ENCODE measurements at regions not wholly inside any gene's neighbourhood (a gene's known extent, or its start where the extent isn't known, plus 50 kb on each side); places are given as distances from the start of the nearest gene placed in this dataset.
A peak's percentile ranks its signal among the peaks of the same experiment; 100 is the strongest.
"Not testable (repeated sequence)": the region's sequence is repeated elsewhere in the genome, so short reads cannot be mapped to it uniquely, and the experiment has no call there.

DNA sequence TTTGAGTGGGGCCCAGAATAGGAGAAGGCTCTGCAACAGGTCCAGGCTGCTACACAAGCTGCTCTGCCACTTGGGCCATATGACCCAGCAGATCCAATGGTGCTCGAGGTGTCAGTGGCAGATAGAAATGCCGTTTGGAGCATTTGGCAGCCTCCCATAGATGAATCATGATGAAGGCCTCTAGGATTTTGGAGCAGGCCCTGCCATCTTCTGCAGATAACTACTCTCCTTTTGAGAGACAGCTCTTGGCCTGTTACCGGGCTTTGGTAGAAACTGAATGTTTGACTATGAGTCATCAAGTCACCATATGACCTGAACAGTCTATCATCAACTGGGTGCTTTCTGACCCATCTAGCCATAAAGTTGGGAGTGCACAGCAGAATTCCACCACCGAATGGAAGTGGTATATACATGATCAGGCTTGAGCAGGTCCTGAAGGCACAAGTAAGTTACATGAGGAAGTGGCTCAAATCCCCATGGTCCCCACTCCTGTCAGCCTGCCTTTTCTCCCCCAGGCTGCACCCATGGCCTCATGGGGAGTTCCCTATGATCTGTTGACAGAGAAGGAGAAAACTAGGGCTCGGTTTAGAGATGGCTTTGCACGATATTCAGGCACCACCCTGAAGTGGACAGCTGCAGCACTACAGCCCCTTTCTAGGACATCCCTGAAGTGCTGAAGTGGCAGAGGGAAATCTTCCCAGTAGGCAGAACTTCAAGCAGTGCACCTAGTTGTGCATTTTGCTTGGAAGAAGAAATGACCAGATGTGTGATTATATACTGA, 971.4 kb downstream of the MCTP2 start:
- no peak for DNase-seq

DNA sequence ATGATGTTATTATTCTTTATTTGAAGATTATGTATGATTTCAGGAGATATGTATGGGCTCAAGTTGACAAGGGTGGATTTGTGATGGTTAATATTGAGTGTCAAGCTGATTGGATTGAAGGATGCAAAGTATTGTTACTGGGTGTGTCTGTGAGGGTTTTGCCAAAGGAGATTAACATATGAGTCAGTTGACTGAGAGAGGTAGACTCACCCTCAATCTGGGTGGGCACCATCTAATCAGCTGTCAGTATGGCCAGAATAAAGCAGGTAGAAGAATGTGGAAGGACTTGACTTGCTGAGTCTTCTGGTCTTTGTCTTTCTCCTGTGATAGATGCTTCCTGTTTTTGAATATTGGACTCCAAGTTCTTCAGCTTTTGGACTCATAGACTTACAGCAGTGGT, 973.7 kb downstream of the MCTP2 start:
- no peak for DNase-seq

DNA sequence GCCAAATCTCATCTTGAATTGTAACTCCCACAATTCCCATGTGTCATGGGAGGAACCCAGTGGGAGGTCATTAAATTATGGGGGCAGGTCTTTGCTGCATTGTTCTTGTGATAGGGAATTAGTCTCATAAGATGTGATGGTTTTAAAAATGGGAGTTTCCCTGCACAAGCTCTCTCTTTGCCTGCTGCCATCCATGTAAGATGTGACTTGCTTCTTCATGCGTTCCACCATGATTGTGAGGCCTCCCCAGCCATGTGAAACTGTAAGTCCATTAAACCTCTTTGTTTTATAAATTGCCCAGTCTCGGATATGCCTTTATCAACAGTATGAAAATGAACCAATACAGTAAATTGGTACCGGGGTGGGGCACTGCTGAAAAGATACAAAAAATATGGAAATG, 974.5 kb downstream of the MCTP2 start:
- DNase-seq, result not testable (repeated sequence)

DNA sequence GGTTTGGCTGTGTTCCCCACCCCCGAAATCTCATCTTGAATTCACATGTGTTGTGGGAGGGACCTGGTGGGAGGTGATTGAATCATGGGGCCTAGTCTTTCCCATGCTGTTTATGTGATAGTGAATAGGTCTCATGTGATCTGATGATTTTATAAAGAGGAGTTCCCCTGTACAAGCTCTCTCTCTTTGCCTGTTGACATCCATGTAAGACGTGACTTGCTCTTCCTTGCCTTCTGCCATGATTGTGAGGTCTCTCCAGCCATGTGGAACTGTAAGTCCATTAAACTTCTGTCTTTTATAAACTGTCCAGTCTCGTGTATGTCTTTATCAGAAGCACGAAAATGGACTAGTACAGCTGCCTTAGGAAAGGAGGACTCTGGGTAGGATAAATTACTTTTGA, 976.7 kb downstream of the MCTP2 start:
- no peak for DNase-seq

DNA sequence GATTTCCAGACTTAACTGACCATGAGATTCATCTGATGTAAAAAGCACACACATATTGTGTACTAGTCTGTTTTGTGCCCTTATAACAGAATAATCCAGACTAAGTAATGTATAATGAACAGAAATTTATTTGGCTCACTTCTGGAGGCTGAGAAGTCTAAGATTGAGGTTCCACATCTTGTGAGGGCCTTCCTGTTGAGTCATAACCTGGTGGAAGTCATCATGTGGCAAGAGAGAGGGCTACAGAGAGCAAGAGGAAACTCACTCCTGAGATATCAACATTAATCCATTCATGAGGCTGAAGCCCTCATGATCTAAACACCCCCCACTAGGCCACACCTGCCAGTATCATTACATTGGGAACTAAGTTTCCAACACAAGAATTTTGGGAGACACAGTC, 977.6 kb downstream of the MCTP2 start:
- no peak for DNase-seq

DNA sequence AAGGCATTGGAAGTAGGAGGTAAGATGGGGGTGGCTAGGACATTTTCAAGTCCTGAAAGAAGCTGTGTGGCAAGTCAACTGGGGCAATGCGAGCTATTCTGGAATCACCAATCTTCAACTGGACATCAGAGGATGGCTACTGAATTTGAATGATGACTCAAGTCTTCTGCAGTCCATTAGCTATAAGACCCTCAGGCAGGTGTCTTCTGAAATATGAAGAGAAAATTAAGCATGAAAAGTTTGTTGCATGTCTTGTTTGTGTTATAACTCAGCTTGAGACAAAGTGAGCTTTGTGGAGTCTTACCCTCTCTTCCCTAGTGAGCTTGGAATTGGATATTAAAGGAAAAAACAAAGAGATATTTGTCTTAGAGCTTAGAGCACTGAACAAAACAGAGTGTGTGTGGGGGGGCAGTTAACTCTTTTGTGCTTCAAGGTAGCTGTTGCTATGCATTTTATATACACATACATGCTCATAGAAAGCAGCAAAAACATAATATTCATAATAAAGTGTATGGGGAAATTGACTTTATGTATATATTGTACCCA, 979.1 kb downstream of the MCTP2 start:
- DNase-seq, result no peak

DNA sequence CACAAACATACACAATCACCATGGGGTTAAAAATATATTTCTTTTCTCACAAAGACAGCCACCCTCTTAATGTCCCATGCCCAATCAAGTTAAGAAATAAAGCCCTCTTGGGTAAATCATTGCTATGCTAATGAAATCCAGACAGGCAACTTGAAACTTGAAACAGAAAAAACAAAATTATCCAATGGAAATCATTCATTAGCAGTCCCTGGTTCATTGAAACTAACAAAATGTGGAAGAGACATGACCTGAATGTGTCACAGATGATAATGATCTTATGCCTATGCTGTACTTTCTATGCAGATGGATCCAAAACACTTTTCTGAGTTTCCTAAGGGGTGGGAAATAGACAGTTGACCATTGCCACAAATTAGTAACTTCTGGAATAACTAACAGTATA, 983.7 kb downstream of the MCTP2 start:
- DNase-seq, result no peak

DNA sequence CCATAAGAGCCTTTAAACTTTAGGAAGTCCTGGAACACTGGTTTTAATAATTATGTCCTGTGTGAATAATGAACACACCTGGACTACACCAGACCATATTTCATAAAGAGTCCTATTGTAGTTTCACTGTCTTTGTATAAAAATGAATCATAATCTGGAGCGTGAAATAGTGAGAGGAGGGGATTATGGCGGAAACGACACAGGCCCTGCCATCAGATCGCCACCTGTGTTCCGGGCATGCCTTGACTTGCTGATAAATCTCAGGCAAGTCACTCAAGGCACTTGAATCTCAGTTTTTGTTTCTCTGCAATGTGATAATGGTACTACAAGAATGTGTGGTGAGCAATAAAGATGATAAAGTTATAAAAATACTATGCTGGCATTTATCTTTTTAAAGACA, 995.5 kb downstream of the MCTP2 start:
- DNase-seq, result no peak

DNA sequence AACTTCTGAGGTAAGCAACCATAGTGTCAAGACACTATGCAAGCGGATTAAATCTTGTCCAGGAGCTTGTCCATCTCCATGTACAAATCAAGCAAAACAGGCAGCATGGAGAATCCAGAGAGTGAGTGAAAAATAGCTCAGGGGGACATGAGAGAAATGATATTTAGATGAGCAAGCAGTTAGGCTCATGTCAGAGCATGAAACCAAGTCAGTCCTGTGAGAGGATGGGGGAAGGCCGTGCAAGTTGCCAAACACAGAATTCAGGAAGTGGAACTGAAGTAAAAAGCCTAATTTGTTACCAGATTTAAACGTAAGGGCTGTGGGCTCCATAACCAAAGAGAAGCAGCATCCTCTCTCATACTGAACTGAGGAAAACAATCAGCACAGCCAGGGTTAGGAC, 995.9 kb downstream of the MCTP2 start:
- no peak for DNase-seq

DNA sequence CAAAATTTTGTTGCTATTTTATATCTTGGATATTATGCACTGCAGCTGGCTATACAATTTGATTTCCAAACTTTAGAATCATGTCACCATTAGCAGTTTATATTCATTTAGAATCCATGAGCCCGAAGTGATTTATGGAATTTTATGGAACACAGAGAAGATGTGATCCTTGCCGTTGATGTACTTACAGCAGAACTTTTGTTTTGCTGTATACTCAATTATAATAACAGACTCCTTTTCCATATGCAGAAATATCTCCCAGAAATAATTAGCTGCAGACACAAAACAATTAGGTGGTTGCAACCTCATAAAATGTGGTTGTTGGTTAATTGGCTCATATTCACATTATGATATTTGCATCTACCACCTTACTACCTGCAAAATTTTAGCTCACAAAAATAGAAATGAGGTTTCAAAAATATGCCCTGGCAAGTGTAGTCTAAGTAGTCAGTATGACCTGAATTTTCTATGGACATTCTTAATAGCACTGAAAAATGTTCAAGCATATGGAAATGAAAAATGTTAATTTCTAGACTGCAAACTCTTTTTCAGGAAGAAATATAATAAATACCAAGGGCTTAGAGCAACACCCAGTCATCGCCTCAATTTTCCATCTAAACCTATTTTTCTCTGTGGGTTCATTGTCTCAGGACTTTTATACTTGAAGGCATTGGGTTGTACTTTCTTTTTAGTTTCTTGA, 997.6 kb downstream of the MCTP2 start:
- no peak for DNase-seq

DNA sequence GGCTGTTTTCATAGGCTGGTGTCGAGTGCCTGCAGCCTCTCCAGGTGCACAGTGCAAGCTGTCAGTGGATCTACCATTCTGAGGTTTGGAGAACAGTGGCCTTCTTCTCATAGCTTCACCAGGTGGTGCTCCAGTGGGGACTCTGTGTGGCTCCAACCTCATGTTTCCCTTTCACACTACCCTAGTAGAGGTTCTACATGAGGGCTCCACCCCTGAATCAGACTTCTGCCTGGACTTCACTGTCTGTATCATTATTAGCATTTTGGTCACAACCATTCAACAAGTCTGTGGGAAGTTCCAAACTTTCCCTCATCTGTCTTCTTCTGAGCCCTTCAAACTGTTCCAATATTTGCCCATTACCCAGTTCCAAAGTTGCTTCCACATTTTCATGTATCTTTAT, 1003.7 kb downstream of the MCTP2 start:
- no peak for DNase-seq

DNA sequence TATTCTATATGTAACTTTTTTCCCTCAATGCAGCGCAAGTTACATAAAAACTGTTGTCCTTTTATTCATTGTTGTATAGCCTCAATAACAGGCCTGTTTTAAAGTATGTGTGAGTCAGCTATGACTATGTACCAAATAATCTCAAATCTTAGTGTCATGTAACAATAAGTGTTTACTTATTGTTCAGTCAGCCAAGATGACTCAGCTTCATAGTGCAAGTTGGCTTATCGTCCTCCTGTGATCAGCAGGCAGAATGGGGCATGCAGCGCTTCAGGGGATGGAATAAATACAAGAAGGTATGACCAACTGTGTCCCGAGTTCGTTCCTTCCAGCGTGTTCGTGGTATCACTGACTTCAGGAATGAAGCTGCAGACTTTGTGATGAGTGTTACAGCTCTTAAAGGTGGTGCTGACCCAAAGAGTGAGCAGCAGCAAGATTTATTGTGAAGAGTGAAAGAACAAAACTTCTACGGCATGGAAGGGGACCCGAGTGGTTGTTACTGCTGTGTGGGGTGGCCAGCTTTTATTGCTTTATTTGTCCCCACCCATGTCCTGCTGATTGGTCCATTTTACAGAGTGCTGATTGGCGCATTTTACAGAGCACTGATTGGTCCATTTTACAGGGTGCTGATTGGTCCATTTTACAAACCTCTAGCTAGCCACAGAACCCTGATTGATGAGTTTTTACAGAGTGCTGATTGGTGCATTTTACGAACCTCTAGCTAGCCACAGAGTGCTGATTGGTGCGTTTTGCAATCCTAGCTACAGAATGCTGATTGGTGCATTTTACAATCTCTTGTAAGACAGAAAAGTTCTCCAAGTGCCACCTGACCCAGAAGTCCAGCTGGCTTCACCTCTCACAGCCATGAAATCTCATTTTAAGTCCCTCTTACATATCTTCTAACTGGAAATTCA, 1016.0 kb downstream of the MCTP2 start:
- no peak for DNase-seq

DNA sequence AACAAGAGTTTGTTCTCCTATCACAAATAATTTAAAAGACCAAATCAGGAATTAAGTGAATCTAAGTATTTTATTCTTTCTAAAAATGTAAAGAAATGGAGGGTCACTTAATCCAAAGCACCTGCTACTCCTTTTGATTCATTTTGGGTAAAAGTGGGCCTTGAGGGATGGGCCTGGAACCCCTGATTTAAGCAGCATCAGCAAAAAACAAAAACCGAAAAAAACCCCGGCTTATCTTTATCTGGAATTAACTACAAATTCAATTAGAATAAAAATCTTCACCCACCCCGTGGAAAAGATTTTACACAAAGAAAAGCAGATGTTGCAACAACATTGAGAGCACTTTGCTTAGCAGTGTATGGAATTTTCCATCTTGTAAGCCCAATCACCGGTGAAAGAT, 1018.2 kb downstream of the MCTP2 start:
- no peak for DNase-seq

DNA sequence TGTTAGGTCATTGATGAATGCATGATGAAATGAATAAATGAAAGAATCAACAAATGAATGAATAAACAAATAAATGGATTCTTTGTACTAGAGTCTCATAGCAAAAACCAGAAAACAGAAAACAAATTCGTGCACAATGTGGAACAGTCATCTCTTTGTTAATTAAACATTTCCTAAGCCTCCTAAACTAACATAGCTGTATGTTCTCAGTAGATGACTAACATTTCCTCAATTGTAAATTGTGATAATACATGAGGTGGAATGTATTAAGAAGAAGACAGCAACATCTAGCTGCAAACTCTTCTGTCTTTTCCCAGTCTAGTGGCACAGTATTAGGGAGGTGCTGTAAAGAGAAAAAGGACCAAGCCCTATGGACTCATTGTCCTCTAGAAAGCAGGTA, 1021.0 kb downstream of the MCTP2 start:
- DNase-seq, result no peak

DNA sequence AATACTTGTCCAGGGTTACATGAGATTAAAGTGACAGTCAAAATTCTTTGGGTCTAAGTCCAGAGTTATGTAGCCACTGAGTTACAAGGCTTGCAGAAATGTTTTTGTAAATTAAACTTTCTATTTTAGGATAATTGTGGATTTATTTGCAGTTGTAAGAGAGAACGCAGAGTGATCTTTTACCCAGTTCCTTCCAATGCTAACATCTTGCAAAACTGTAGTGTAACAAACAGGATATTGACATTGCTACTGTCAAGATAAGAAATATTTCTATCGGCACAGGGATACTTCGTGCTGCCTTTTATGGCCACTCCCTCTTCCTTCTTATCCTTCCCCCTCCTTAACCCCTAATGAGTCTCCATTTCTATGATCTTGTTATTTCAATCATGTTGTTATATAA, 1022.9 kb downstream of the MCTP2 start:
- DNase-seq, result no peak

DNA sequence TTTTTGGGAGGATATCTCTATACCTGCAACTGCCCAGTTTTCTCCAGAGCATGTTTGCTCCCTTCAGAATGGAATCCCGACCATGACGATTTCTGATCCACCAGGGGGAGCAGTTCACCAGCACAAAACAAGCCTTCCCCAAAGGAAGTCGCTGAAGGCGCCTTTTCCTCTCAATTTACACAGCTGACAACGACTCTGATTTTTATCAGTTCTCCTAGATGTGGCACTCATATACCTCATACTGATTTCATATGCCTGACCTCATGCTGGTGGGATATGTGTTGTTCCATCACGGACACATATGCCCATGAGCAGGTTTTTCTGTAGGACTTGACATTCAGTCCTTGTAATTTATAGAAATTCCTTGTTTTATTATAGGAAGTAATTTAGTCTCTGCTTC, 1028.2 kb downstream of the MCTP2 start:
- peak; percentile 50 for DNase-seq

DNA sequence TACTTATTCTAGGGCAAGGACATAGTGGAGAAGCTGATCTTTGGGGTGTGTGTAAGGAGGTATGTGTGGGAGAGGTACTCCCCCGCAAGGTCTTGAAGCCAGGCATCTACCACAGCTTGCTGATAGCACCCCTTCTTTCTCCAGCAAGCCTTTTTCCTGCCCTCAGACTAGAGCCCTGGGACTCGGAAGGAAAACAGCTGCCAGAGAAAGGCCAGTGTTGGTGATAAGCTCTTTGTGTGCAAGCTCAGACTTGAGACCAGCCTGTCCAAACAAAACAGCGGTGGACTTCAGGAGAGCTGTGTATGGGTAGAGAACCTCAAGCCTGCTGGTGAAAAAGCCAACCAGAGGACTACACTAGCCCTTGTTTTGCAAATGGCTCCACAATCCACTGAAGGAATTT, 1028.6 kb downstream of the MCTP2 start:
- DNase-seq, result no peak

DNA sequence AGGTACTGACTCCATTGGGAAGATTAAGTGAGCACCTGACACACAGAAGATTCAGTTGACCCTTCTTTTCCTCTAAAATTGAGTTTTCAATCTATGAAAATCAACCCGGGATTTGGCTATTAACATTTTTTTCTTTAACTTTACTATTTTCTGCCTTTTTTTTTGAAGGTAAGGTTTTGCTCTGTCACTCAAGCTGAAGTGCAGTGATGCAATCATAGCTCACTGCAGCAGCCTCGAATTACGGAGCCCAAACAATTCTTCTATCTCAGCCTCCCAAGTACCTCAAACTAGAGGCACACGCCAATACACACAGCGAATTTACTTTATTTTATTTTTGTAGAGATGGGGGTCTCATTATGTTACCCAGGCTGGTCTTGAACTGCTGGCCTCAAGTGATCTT, 1029.5 kb downstream of the MCTP2 start:
- no peak for DNase-seq

DNA sequence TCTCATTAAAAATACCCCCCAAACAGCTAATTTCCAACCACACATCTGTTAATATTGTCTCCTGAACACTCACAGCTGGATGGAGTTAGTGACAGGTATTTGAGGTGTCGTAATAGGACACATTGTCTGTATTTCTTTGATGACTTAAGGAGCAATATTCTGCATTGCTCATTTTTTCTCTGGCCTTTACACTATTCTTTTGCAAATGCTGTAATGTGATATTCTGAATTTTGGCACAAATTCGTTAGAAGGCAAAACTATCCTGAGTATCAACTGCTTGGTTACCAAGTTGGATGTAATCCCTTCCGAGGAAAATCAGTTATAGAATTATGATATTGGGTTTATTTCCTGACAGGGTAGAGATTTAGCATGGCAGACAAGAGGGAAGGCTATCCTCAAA, 1030.2 kb downstream of the MCTP2 start:
- DNase-seq, result no peak

DNA sequence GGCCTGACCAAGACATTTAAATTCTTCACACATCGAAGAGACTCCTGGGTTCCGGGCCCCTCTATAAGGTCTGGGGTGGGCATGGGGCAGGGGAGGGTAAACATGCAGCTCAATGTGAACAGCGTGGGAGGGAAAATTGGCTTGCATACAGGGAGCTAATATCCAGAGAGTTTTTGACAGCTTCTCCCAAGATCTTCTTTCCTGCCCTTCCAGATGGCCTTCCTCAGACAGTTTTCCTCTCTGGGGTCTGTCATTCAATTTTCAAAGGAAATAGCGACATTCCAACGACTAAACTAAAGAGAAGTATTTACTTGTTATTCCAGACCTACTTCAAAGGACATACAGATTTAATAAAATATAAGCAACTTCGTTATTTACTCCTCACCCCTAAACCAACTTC, 1030.6 kb downstream of the MCTP2 start:
- no peak for DNase-seq

DNA sequence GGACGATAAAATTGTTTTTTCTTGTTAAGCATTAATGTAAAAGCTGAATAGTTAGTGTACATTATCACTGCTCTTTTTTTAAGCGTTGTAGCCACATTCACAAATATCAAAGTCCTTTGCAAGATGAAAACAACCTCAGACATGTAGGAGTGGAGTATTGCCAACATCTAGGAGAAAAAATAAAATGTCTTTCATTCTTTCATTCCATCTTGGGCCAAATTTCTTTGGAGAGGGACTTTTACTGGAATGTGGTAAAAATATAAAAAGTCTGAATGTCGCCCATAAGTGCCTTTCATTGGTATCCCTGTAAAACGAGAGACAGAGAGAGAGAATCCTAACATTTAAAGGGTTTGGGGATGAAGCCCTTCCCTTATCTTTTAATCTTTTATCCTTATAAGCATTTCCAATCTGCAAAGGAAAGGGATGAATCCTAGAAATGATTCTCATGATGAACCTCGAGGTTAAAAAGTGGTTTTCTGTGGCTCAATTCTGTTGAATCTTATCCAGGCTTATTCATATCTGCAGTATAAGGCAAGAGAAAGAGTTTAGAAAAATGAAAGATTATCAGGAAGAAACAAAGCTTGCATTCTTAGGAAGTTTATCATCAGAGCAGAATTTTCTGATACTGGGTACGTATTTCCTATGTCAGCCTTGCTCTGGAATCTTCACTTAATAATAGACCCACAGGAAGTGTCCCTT, 1031.7 kb downstream of the MCTP2 start:
- DNase-seq, result no peak

DNA sequence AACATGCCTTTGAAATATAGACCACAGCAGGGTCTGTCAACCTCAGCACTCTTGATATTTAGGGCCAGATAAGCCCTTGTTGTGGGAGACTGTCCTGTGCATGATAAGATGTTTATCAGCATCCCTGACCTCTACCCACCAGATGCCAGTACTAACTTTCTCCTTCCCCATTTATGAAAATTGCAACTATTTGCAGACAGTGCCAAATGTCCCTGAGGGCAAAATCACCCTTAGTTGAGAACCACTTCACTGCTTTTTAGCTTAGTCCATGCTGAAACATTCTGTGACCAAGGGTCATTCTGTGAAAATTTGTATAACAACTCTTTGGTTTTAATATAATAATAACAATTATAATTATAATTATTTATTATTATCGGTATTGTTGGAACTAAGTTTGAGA, 1032.4 kb downstream of the MCTP2 start:
- DNase-seq, result no peak

Measured in NCI-H774 (cell line).